Upper lobe of right lung (tissue), 1 donor: ENCODE measurements at regions not wholly inside any gene's neighbourhood (a gene's known extent, or its start where the extent isn't known, plus 50 kb on each side); places are given as distances from the start of the nearest gene placed in this dataset.

ENCODE experiments used
- ATAC-seq: fragments of 200-7000 bp; cut with Tn5 transposase; one replicate; pipeline ENCODE4 v1.9.1; 2020; ENCODE audit warnings: mild to moderate bottlenecking, moderate library complexity
- DNase-seq: peaks from one replicate; pipeline ENCODE4 v3.0.0-alpha.2; 2020
- H3K27ac ChIP-seq: fragments of 200-600 bp; one replicate; pipeline ENCODE4 v1.8.0; 2022
- H3K27me3 ChIP-seq: fragments of 200-600 bp; one replicate; pipeline ENCODE4 v1.8.0; 2022; ENCODE audit warnings: mild to moderate bottlenecking
- H3K36me3 ChIP-seq: fragments of 200-600 bp; one replicate; pipeline ENCODE4 v1.8.0; 2022
- H3K4me1 ChIP-seq: fragments of 200-600 bp; one replicate; pipeline ENCODE4 v1.8.0; 2022
- H3K4me3 ChIP-seq: fragments of 200-600 bp; one replicate; pipeline ENCODE4 v1.8.0; 2022; ENCODE audit warnings: mild to moderate bottlenecking
- H3K9me3 ChIP-seq: fragments of 200-600 bp; one replicate; pipeline ENCODE4 v1.8.0; 2022
- CTCF ChIP-seq: fragments of 200-600 bp; IDR thresholded peaks from one replicate; pipeline ENCODE4 v1.8.0; 2022; ENCODE audit warnings: antibody characterized with exemption
- intact Hi-C: fragments of 100-400 bp; cut with DNase I; formaldehyde crosslinking; loops from one replicate; pipeline ENCODE4 v1.11.0; 2022
- donor health status: DM: no; HTN: yes; CAD: no; lungs with severe emphysema.

GRCh38 chr1:197850918-197851317, 51.5 kb upstream of the C1orf53 start:
- ATAC-seq (no peak), DNase-seq (no peak)
- no peaks in the 10 kb centered on the region for H3K9me3 ChIP-seq
- no peaks in the 10 kb centered on the region for H3K36me3 ChIP-seq
- no peak overlapping the region for H3K4me3 ChIP-seq
- no peaks in the 10 kb centered on the region for H3K4me1 ChIP-seq
- intact Hi-C loops: no loop called here
- no peak for TF ChIP-seq CTCF
- no peak overlapping the region for H3K27ac ChIP-seq
- H3K27me3 ChIP-seq: no peaks in the 10 kb centered on the region

- Histone ChIP-seq H3K36me3 (no peaks in the 10 kb centered on the region), H3K4me3 (no peak overlapping the region), H3K4me1 (no peaks in the 10 kb centered on the region), H3K27ac (no peak overlapping the region), H3K27me3 (no peaks in the 10 kb centered on the region), H3K9me3 (no peaks in the 10 kb centered on the region)
- ATAC-seq: no peak
- TF ChIP-seq CTCF: no peak
- intact Hi-C loops: no loop called here
- no peak for DNase-seq
Observed at GRCh38 chr1:197850042-197850441, 52.4 kb upstream of the C1orf53 start.

GRCh38 chr1:197848350-197848749, 54.1 kb upstream of the C1orf53 start:
- DNase-seq (no peak), ATAC-seq (no peak)
- Histone ChIP-seq H3K27me3 (no peaks in the 10 kb centered on the region), H3K4me3 (no peak overlapping the region), H3K27ac (no peak overlapping the region), H3K9me3 (no peaks in the 10 kb centered on the region), H3K36me3 (no peaks in the 10 kb centered on the region), H3K4me1 (no peaks in the 10 kb centered on the region)
- TF ChIP-seq CTCF: no peak
- intact Hi-C loops: no loop called here

GRCh38 chr1:197845886-197846285, 56.5 kb upstream of the C1orf53 start:
- no peak for TF ChIP-seq CTCF
- ATAC-seq: no peak
- H3K4me1 ChIP-seq: no peaks in the 10 kb centered on the region
- no peaks in the 10 kb centered on the region for H3K27me3 ChIP-seq
- intact Hi-C loops: no loop called here
- H3K27ac ChIP-seq: no peak overlapping the region
- H3K36me3 ChIP-seq: no peaks in the 10 kb centered on the region
- H3K4me3 ChIP-seq: no peak overlapping the region
- H3K9me3 ChIP-seq: no peaks in the 10 kb centered on the region
- DNase-seq: no peak

GRCh38 chr1:197844651-197845050, 57.8 kb upstream of the C1orf53 start:
- TF ChIP-seq CTCF: no peak
- no peak overlapping the region for H3K27ac ChIP-seq
- DNase-seq (no peak), ATAC-seq (no peak)
- intact Hi-C loops: no loop called here
- no peaks in the 10 kb centered on the region for H3K27me3 ChIP-seq
- no peaks in the 10 kb centered on the region for H3K36me3 ChIP-seq
- no peaks in the 10 kb centered on the region for H3K9me3 ChIP-seq
- no peak overlapping the region for H3K4me3 ChIP-seq
- no peaks in the 10 kb centered on the region for H3K4me1 ChIP-seq

- Histone ChIP-seq H3K9me3 (no peaks in the 10 kb centered on the region), H3K27ac (no peak overlapping the region), H3K4me1 (no peaks in the 10 kb centered on the region), H3K36me3 (no peaks in the 10 kb centered on the region), H3K4me3 (no peak overlapping the region), H3K27me3 (no peaks in the 10 kb centered on the region)
- ATAC-seq: peak; percentile 50
- TF ChIP-seq CTCF: no peak
- DNase-seq: no peak
- intact Hi-C loops: no loop called here
Observed at GRCh38 chr1:197843401-197843800, 59.0 kb upstream of the C1orf53 start.
